Upper lobe of right lung (tissue), 1 donor: ENCODE measurements at regions not wholly inside any gene's neighbourhood (a gene's known extent, or its start where the extent isn't known, plus 50 kb on each side); places are given as distances from the start of the nearest gene placed in this dataset.

ENCODE experiments used
- ATAC-seq: fragments of 200-7000 bp; cut with Tn5 transposase; one replicate; pipeline ENCODE4 v1.9.1; 2020; ENCODE audit warnings: mild to moderate bottlenecking, moderate library complexity
- DNase-seq: peaks from one replicate; pipeline ENCODE4 v3.0.0-alpha.2; 2020
- H3K27ac ChIP-seq: fragments of 200-600 bp; one replicate; pipeline ENCODE4 v1.8.0; 2022
- H3K27me3 ChIP-seq: fragments of 200-600 bp; one replicate; pipeline ENCODE4 v1.8.0; 2022; ENCODE audit warnings: mild to moderate bottlenecking
- H3K36me3 ChIP-seq: fragments of 200-600 bp; one replicate; pipeline ENCODE4 v1.8.0; 2022
- H3K4me1 ChIP-seq: fragments of 200-600 bp; one replicate; pipeline ENCODE4 v1.8.0; 2022
- H3K4me3 ChIP-seq: fragments of 200-600 bp; one replicate; pipeline ENCODE4 v1.8.0; 2022; ENCODE audit warnings: mild to moderate bottlenecking
- H3K9me3 ChIP-seq: fragments of 200-600 bp; one replicate; pipeline ENCODE4 v1.8.0; 2022
- intact Hi-C: fragments of 100-400 bp; cut with DNase I; formaldehyde crosslinking; loops from one replicate; pipeline ENCODE4 v1.11.0; 2022
- TF ChIP-seq, protein P1 (sequence below): fragments of 200-600 bp; IDR thresholded peaks from one replicate; pipeline ENCODE4 v1.8.0; 2022; ENCODE audit warnings: antibody characterized with exemption
- donor health status: DM: no; HTN: yes; CAD: no; lungs with severe emphysema.

GRCh38 chrX:26007462-26007861, 130.7 kb upstream of the MAGEB18 start:
- Histone ChIP-seq H3K4me1 (no peaks in the 10 kb centered on the region), H3K27me3 (no peaks in the 10 kb centered on the region), H3K27ac (no peak overlapping the region), H3K9me3 (no peaks in the 10 kb centered on the region), H3K36me3 (no peaks in the 10 kb centered on the region), H3K4me3 (no peak overlapping the region)
- TF ChIP-seq, protein P1, sequence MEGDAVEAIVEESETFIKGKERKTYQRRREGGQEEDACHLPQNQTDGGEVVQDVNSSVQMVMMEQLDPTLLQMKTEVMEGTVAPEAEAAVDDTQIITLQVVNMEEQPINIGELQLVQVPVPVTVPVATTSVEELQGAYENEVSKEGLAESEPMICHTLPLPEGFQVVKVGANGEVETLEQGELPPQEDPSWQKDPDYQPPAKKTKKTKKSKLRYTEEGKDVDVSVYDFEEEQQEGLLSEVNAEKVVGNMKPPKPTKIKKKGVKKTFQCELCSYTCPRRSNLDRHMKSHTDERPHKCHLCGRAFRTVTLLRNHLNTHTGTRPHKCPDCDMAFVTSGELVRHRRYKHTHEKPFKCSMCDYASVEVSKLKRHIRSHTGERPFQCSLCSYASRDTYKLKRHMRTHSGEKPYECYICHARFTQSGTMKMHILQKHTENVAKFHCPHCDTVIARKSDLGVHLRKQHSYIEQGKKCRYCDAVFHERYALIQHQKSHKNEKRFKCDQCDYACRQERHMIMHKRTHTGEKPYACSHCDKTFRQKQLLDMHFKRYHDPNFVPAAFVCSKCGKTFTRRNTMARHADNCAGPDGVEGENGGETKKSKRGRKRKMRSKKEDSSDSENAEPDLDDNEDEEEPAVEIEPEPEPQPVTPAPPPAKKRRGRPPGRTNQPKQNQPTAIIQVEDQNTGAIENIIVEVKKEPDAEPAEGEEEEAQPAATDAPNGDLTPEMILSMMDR: no peak
- intact Hi-C loops: no loop called here
- DNase-seq (no peak), ATAC-seq (no peak)

DNA sequence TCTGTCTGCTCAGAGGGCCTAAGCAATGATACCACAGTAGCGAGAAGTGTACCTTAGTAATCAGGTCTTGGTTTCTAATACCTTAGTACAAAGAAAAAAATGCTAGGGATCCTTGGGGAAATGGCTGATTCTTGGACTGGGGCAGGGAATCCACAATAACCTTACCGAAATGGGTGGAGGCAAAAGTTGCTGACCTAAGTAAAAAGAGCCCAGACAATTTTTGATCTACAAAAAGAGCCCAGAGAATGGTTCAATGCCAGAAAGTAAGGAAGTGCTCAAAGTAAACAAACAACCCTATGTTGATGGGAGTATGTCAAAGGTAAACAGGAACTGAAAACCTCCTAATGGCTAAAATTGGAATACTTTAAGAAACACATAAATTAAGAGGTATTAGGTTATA, 130.1 kb upstream of the MAGEB18 start:
- no peak for ATAC-seq
- Histone ChIP-seq H3K9me3 (no peaks in the 10 kb centered on the region), H3K4me1 (no peaks in the 10 kb centered on the region), H3K27me3 (no peaks in the 10 kb centered on the region), H3K4me3 (no peak overlapping the region), H3K36me3 (no peaks in the 10 kb centered on the region), H3K27ac (no peak overlapping the region)
- intact Hi-C loops: no loop called here
- DNase-seq: no peak
- TF ChIP-seq, protein P1: no peak

GRCh38 chrX:26008691-26009090, 129.5 kb upstream of the MAGEB18 start:
- no peaks in the 10 kb centered on the region for H3K4me1 ChIP-seq
- H3K9me3 ChIP-seq: no peaks in the 10 kb centered on the region
- no peak for ATAC-seq
- intact Hi-C loops: no loop called here
- H3K27me3 ChIP-seq: no peaks in the 10 kb centered on the region
- no peaks in the 10 kb centered on the region for H3K36me3 ChIP-seq
- no peak overlapping the region for H3K27ac ChIP-seq
- no peak overlapping the region for H3K4me3 ChIP-seq
- DNase-seq: no peak
- TF ChIP-seq, protein P1: no peak

GRCh38 chrX:26019386-26019785, 118.8 kb upstream of the MAGEB18 start:
- ATAC-seq (no peak), DNase-seq (no peak)
- H3K9me3 ChIP-seq: no peaks in the 10 kb centered on the region
- H3K4me1 ChIP-seq: no peaks in the 10 kb centered on the region
- H3K4me3 ChIP-seq: no peak overlapping the region
- no peaks in the 10 kb centered on the region for H3K27me3 ChIP-seq
- intact Hi-C loops: no loop called here
- TF ChIP-seq, protein P1: no peak
- H3K36me3 ChIP-seq: no peaks in the 10 kb centered on the region
- no peak overlapping the region for H3K27ac ChIP-seq

- intact Hi-C loops: no loop called here
- no peak for ATAC-seq
- DNase-seq: no peak
These were observed 112.0 kb upstream of the MAGEB18 start for GRCh38 chrX:26026179-26026578.

More at GRCh38 chrX:26026179-26026578, 112.0 kb upstream of the MAGEB18 start:
- no peaks in the 10 kb centered on the region for H3K9me3 ChIP-seq
- no peaks in the 10 kb centered on the region for H3K4me1 ChIP-seq
- H3K36me3 ChIP-seq: no peaks in the 10 kb centered on the region
- no peak overlapping the region for H3K4me3 ChIP-seq
- TF ChIP-seq, protein P1: no peak
- H3K27me3 ChIP-seq: no peaks in the 10 kb centered on the region
- H3K27ac ChIP-seq: no peak overlapping the region
